PC-3 (cell line): ENCODE measurements at regions not wholly inside any gene's neighbourhood (a gene's known extent, or its start where the extent isn't known, plus 50 kb on each side); places are given as distances from the start of the nearest gene placed in this dataset.

ENCODE experiments used
- CTCF ChIP-seq: fragments of 300-600 bp; sonication (generic); conservative IDR thresholded peaks from 2 replicates; pipeline ENCODE4 v1.5.1; 2017; ENCODE audit warnings: antibody characterized with exemption, low read depth, mild to moderate bottlenecking, low read length
- EZH2 ChIP-seq: fragments of 300-600 bp; sonication (generic); IDR thresholded peaks from one replicate; pipeline ENCODE4 v1.6.1; 2017; ENCODE audit warnings: antibody characterized with exemption, mild to moderate bottlenecking, low read length; ENCODE audit not compliant: unreplicated experiment
- EZH2phosphoT487 ChIP-seq: fragments of 300-600 bp; sonication (generic); IDR thresholded peaks from 2 replicates; pipeline ENCODE4 v1.6.1; 2018; ENCODE audit warnings: mild to moderate bottlenecking, antibody characterized with exemption, low read length, borderline replicate concordance

GRCh38 chr18:79595876-79596374, 83.7 kb upstream of the CTDP1 start:
- TF ChIP-seq CTCF (no peak), EZH2 (no peak), EZH2phosphoT487 (no peak)
